ENCODE measurements at regions not wholly inside any gene's neighbourhood (a gene's known extent, or its start where the extent isn't known, plus 50 kb on each side); places are given as distances from the start of the nearest gene placed in this dataset.
A peak's percentile ranks its signal among the peaks of the same experiment; 100 is the strongest.

DNA sequence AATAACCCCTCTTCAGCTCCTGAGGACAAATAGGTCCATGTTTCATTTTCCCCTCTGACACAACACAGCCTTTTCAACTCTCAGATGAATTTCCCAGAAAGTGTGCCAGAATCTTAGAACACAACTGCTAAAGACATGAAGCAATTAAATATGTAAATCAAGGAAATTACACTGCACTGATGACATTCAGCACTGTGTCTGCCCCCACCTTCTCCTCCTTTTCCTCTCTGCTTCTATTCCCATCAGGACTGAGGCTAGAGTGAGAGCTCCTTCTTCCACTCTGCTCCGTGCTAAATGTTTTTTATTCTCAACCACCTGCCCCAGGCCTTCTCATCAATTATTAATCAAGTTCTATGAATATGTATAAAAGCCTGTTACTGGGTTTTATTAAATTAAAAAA is 596.1 kb downstream of the TUSC7 start:
- no peak overlapping the region for H3K27ac ChIP-seq
- H3K4me3 ChIP-seq, result no peak overlapping the region
- no peaks in the 10 kb centered on the region for H3K4me1 ChIP-seq (replicated peaks)
- no peaks in the 10 kb centered on the region for H3K27me3 ChIP-seq (replicated peaks)
- H3K36me3 ChIP-seq, result no peaks in the 10 kb centered on the region
- H3K9me3 ChIP-seq (replicated peaks), result no peaks in the 10 kb centered on the region
- no peak for DNase-seq (ENCODE audit: low read depth in 1 of 2, low spot score in 2 of 2)

DNA sequence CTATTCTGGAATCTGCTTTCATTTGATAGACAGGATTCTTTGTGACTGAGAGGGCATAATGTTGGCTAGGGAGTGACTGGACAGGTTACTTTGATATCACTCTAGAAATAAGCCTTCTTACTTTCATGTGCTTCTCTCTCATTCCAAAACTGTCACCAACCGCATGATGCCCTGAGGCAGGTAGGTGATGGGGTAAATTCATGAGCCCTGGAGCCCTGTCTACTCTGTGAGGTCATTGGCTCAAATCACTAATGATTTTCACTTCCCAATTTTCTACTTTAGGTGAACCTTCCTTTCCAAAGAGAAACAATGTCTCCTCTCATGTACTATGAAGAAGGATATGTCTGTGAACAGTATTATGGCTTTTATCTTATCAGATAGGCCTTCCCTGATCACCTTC is 596.7 kb downstream of the TUSC7 start:
- no peak overlapping the region for H3K4me3 ChIP-seq
- no peaks in the 10 kb centered on the region for H3K9me3 ChIP-seq (replicated peaks)
- no peaks in the 10 kb centered on the region for H3K4me1 ChIP-seq (replicated peaks)
- H3K27me3 ChIP-seq (replicated peaks), result no peaks in the 10 kb centered on the region
- no peaks in the 10 kb centered on the region for H3K36me3 ChIP-seq
- DNase-seq (ENCODE audit: low read depth in 1 of 2, low spot score in 2 of 2), result no peak
- no peak overlapping the region for H3K27ac ChIP-seq

DNA sequence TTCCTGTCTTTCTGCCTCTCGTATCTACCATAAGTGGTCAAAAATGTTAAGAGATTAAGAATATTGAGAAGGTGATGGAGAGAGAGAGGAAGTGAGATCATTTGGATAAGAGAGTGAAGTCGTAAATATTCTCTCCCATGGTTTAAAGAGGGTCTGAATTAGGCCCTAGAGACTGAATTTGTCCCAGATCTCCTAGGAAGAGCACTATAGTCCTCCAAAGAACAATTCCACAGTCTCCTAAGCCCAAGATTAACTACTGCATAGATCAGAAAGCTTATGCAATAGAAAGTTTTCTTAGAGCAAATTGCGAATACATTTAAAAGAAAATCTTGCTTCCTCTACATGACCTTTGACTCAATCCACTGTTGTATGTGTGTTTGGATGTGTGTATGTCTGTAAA is 598.8 kb downstream of the TUSC7 start:
- Histone ChIP-seq H3K27ac (no peak overlapping the region), H3K27me3 (replicated peaks) (no peaks in the 10 kb centered on the region), H3K36me3 (no peaks in the 10 kb centered on the region), H3K9me3 (replicated peaks) (no peaks in the 10 kb centered on the region), H3K4me1 (replicated peaks) (no peaks in the 10 kb centered on the region), H3K4me3 (no peak overlapping the region)
- no peak for DNase-seq (ENCODE audit: low read depth in 1 of 2, low spot score in 2 of 2)

DNA sequence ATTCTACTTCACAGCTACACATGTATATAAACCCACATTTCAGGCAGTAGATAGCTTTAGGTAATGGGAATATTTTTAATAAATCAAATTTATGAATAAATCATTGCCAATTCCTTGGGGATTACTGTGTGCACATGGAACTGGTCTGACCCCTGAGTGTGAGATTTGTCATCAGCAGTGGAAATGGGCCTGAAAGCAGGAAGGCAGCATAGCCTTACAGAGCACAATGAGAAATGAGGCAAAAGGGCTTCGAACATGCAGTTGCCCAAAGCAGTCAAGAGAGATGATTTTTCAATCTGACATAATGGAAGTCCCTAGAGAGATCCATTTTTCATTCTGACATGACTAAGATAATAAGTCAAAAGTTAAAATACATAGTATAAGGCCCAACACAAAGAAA is 599.2 kb downstream of the TUSC7 start:
- Histone ChIP-seq H3K4me1 (replicated peaks) (no peaks in the 10 kb centered on the region), H3K4me3 (no peak overlapping the region), H3K27ac (no peak overlapping the region), H3K9me3 (replicated peaks) (no peaks in the 10 kb centered on the region), H3K27me3 (replicated peaks) (no peaks in the 10 kb centered on the region), H3K36me3 (no peaks in the 10 kb centered on the region)
- no peak for DNase-seq (ENCODE audit: low read depth in 1 of 2, low spot score in 2 of 2)

DNA sequence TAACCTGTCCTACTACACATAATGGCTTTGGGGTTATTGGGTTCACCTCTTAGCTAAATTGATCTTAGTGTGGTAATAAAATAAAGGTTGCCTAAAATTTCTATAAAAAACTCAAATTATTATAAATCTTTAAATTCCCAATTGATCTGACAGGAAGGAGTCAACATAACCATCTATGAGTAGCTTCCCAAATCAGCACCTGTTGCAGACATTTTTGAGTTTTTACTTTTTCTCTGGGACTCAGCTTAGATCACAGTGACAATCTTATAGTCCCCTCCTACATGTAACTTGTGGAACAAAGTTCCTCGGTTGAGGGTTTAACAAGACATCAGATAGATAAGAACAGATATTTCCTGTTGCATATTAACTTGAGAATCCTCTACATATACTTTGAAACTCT is 601.0 kb downstream of the TUSC7 start:
- no peaks in the 10 kb centered on the region for H3K4me1 ChIP-seq (replicated peaks)
- H3K9me3 ChIP-seq (replicated peaks), result no peaks in the 10 kb centered on the region
- H3K27ac ChIP-seq, result no peak overlapping the region
- no peaks in the 10 kb centered on the region for H3K36me3 ChIP-seq
- no peak overlapping the region for H3K4me3 ChIP-seq
- DNase-seq (ENCODE audit: low read depth in 1 of 2, low spot score in 2 of 2), result no peak
- no peaks in the 10 kb centered on the region for H3K27me3 ChIP-seq (replicated peaks)

DNA sequence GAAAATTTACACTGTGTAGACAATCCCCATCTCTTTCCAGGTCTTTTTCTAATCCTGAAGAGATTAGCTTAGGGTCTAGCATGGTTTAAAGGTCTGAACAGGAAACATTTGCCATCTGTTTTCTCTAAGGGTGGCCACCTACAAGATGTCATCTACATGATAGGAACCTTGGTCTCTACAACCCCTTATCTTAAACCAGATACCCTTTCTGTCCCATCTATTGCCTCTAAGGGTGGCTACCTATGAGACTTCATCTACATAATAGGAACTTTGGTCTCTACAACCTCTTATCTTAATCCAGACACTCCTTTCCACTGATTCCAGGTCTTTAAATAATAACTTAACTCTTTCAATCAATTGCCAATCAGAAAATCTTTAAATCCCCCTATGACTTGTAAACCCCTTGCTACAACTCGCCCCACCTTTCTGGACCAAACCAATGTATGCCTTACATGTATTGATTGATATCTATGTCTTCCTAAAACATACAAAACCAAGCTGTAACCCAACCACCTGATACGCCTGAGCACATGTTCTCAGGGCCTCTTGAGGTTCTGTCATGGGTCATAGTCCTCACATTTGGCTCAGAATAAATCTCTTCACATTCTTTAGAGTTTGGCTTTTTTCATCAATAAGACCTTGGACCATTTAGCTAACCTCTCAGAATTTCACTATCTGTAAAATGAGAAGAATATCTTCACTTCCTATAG is 605.0 kb downstream of the TUSC7 start:
- Histone ChIP-seq H3K4me3 (no peak overlapping the region), H3K9me3 (replicated peaks) (no peaks in the 10 kb centered on the region), H3K27me3 (replicated peaks) (no peaks in the 10 kb centered on the region), H3K27ac (no peak overlapping the region), H3K36me3 (no peaks in the 10 kb centered on the region), H3K4me1 (replicated peaks) (no peaks in the 10 kb centered on the region)
- no peak for DNase-seq (ENCODE audit: low read depth in 1 of 2, low spot score in 2 of 2)

DNA sequence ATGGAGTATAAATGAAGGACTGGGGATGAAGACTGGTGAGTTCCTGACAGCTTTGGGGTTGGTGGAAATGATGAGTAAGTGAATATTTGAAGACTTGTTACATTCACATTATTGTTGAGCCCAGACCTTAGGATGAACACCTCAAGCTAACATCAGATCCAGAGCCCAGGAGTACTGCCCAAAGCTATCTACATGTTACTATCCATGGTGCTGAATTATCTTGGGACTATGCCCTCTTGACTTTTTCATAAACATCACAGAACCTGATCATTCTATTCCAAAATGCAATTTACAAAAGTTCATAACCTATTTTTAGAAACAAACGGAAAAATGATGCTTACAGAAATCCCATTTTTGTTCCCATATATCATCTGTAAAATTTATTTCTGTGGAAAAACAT is 613.3 kb downstream of the TUSC7 start:
- Histone ChIP-seq H3K4me1 (replicated peaks) (no peaks in the 10 kb centered on the region), H3K9me3 (replicated peaks) (no peaks in the 10 kb centered on the region), H3K36me3 (no peaks in the 10 kb centered on the region), H3K27ac (no peak overlapping the region), H3K4me3 (no peak overlapping the region), H3K27me3 (replicated peaks) (no peaks in the 10 kb centered on the region)
- no peak for DNase-seq (ENCODE audit: low read depth in 1 of 2, low spot score in 2 of 2)

DNA sequence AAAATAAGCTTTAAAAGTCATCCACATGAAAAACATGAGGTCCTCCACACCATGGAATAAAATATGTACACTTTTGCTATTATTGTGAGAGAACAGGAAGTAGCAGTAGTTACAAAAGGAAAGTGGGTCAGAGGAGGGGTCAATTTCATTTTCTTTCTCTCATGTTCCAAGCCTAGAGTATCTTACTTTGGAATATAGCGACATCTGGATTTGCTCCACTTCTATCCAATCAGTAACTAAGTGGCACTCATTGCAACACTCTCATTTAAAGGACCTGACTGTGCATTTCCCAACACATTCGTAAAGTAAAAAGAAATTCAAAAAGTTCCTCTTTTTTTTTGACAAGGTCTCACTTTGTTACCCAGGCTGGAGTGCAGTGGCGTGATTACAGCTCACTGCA is 637.3 kb downstream of the TUSC7 start:
- H3K4me3 ChIP-seq, result no peak overlapping the region
- no peaks in the 10 kb centered on the region for H3K27me3 ChIP-seq (replicated peaks)
- no peaks in the 10 kb centered on the region for H3K4me1 ChIP-seq (replicated peaks)
- H3K27ac ChIP-seq, result no peak overlapping the region
- no peaks in the 10 kb centered on the region for H3K9me3 ChIP-seq (replicated peaks)
- DNase-seq (ENCODE audit: low read depth in 1 of 2, low spot score in 2 of 2), result no peak
- H3K36me3 ChIP-seq, result no peaks in the 10 kb centered on the region

DNA sequence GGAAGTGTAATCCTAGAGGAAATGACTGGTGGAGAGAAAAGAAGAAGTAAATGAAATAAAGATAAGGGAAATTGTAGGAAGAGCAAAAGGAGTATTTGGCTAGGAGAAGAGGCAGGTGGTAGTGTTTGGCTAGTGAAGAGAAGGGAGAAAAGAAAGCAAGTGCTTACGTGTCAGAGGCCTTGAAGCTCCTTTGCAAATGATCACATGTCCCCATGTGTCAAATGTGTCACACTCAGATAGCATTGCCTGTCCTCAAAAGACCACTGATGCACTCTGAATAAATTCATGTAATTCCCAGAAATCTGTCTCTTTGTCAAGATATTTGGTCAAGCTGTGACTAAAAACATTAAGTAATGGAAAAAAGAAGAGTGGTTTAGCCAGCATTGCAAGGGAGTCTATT is 639.3 kb downstream of the TUSC7 start:
- no peak for DNase-seq (ENCODE audit: low read depth in 1 of 2, low spot score in 2 of 2)
- Histone ChIP-seq H3K9me3 (replicated peaks) (no peaks in the 10 kb centered on the region), H3K4me1 (replicated peaks) (no peaks in the 10 kb centered on the region), H3K4me3 (no peak overlapping the region), H3K36me3 (no peaks in the 10 kb centered on the region), H3K27me3 (replicated peaks) (no peaks in the 10 kb centered on the region), H3K27ac (no peak overlapping the region)

DNA sequence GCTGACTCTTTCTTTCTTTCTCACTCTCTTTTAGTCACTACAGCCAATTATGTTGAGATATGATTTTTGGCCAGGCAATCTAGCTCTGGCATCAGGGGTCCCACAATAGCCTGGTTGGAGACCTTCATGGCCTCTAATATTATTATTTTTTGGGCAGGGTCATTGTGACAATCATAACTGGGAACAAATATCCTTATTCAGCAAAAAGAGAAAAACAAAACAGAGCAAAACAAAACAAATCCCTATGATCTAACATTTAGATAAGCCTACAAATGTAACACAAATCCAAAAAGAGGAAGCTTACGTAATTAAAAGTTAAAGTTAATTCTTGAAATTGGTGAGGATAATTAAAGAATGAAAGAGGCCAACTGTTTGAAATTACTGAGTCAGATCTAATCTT is 640.0 kb downstream of the TUSC7 start:
- no peak overlapping the region for H3K27ac ChIP-seq
- H3K27me3 ChIP-seq (replicated peaks), result no peaks in the 10 kb centered on the region
- no peak overlapping the region for H3K4me3 ChIP-seq
- H3K36me3 ChIP-seq, result no peaks in the 10 kb centered on the region
- H3K4me1 ChIP-seq (replicated peaks), result no peaks in the 10 kb centered on the region
- no peaks in the 10 kb centered on the region for H3K9me3 ChIP-seq (replicated peaks)
- DNase-seq (ENCODE audit: low read depth in 1 of 2, low spot score in 2 of 2), result no peak

DNA sequence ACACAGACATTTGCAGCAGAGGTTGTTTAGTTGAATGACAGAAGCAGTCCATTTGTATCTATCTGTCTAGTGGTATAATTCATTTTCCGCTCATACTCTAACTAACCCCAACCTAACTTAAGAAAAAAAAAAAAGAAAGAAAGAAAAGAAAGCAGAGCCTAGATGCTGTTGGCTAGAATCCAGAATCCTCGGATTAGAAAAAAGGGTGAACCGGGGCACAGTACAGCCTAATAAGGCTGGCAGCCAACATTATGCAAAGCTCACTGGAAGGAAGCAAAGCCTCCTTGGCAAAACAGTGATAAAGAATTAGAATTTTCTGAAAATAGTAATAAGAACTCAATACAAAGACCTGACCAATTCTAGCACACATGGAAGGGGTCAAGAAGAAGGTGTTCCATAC is 640.8 kb downstream of the TUSC7 start:
- no peaks in the 10 kb centered on the region for H3K27me3 ChIP-seq (replicated peaks)
- DNase-seq (ENCODE audit: low read depth in 1 of 2, low spot score in 2 of 2), result no peak
- H3K27ac ChIP-seq, result no peak overlapping the region
- no peaks in the 10 kb centered on the region for H3K9me3 ChIP-seq (replicated peaks)
- no peaks in the 10 kb centered on the region for H3K4me1 ChIP-seq (replicated peaks)
- no peak overlapping the region for H3K4me3 ChIP-seq
- H3K36me3 ChIP-seq, result no peaks in the 10 kb centered on the region

DNA sequence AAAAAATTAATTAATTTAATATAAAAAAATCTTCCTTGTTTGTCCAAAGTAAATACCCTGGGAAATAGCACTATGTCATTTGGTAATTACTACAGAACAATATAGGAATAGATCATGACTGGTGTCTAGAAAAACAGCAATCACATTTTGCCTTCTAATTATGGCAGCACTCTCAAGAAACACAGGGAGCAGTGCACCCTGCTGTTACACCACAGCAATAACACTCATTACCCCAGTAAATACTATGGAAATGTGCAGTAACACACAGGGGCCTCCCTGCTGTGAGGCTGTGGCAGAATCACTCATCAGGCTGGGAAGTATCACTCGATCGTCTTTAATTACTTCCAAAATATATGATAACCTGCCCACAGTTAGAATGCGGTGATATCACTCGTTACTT is 646.0 kb downstream of the TUSC7 start:
- no peak overlapping the region for H3K4me3 ChIP-seq
- no peak overlapping the region for H3K27ac ChIP-seq
- no peaks in the 10 kb centered on the region for H3K27me3 ChIP-seq (replicated peaks)
- no peaks in the 10 kb centered on the region for H3K9me3 ChIP-seq (replicated peaks)
- H3K36me3 ChIP-seq, result no peaks in the 10 kb centered on the region
- H3K4me1 ChIP-seq (replicated peaks), result no peaks in the 10 kb centered on the region
- DNase-seq (ENCODE audit: low read depth in 1 of 2, low spot score in 2 of 2), result peak in 1 of 2 experiments; percentile 2

DNA sequence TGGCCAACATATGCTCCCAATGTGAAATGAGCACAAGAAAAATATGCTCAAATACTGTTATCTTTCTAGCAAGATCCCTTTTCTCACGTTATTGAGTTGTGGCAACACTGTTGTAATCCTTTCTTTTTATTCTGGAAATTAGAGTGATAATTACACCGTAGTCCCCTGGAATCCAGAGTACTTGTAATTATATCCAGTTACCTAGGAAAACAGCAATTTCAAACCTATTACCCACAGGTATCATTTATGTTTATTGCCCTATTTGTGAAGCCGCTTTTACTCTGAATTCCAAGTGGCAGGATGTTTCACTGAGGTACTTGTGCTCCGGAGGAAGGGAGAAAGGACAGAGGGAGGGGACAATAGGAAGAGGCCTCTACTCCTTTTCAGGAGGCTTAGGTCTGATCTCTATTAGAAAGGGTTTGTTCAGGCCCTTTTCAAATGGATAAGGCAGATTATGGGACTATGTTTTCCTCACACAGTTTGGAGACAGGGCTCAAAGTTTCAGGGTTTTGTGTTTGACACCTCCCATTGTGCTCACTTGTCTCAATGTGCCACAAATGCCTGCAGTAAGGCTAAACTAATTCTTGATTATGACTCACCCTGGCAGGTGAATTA is 646.6 kb downstream of the TUSC7 start:
- H3K4me3 ChIP-seq, result no peak overlapping the region
- H3K27me3 ChIP-seq (replicated peaks), result no peaks in the 10 kb centered on the region
- no peak for DNase-seq (ENCODE audit: low read depth in 1 of 2, low spot score in 2 of 2)
- no peaks in the 10 kb centered on the region for H3K4me1 ChIP-seq (replicated peaks)
- H3K9me3 ChIP-seq (replicated peaks), result no peaks in the 10 kb centered on the region
- no peaks in the 10 kb centered on the region for H3K36me3 ChIP-seq
- no peak overlapping the region for H3K27ac ChIP-seq

DNA sequence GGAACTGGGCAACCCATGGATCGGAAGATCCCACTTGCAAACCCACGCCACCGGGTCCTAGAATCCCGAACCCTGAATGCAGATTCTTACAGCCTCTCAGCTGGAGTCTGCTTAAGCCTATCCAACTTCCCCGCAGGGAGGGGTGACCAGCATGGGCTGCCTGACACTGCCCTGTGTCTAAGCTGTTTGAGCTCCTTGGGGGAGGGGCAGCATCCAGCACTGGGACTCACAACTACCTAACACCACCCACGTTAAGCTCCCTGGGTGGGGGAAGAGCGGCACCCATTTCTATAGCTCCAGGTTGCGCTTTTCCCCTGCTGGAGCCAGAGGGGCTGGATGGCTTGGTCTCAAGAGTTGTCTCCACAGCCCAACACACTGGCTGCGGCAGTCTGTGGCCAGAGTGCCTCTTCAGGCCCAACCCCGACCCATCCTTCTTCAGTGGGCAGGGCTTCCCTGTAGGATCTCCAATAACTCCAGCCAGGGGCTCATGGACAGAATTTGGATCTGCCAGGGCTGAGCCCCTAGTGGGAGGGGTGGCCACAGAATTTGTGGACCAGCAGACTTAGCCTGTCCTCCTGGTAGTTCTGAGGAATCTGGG is 649.2 kb downstream of the TUSC7 start:
- H3K36me3 ChIP-seq, result no peaks in the 10 kb centered on the region
- H3K27me3 ChIP-seq (replicated peaks), result no peaks in the 10 kb centered on the region
- no peak overlapping the region for H3K27ac ChIP-seq
- H3K4me1 ChIP-seq (replicated peaks), result no peaks in the 10 kb centered on the region
- H3K4me3 ChIP-seq, result no peak overlapping the region
- no peaks in the 10 kb centered on the region for H3K9me3 ChIP-seq (replicated peaks)
- no peak for DNase-seq (ENCODE audit: low read depth in 1 of 2, low spot score in 2 of 2)
